ENCODE measurements at regions not wholly inside any gene's neighbourhood (a gene's known extent, or its start where the extent isn't known, plus 50 kb on each side); places are given as distances from the start of the nearest gene placed in this dataset.

GRCh38 chr3:105077060-105077822 lies 289.5 kb upstream of the ALCAM start:
- H4K20me1 ChIP-seq (ENCODE audit: insufficient read depth) = no peaks in the 10 kb centered on the region
- no peak overlapping the region for H2AFZ ChIP-seq (ENCODE audit: low read depth, low read length)
- no peaks in the 10 kb centered on the region for H3K79me2 ChIP-seq (replicated peaks; ENCODE audit: insufficient read depth, low read length)
- H3K4me3 ChIP-seq (ENCODE audit: low read length) = no peak overlapping the region
- no peak overlapping the region for H3K9ac ChIP-seq (ENCODE audit: low read length)
- H3K9me2 ChIP-seq (ENCODE audit: insufficient read depth, low read length) = no peaks in the 10 kb centered on the region
- H3K36me3 ChIP-seq (ENCODE audit: insufficient read depth, low read length) = no peaks in the 10 kb centered on the region
- no peaks in the 10 kb centered on the region for H3K27me3 ChIP-seq (ENCODE audit: insufficient read depth, low read depth, low read length)
- H3K27ac ChIP-seq (ENCODE audit: low read length) = no peak overlapping the region
- H3K4me2 ChIP-seq (ENCODE audit: low read length) = no peak overlapping the region
- TF ChIP-seq MXI1 (conservative IDR thresholded peaks at IDR 0.05; ENCODE audit: poor library complexity, severe bottlenecking) (no peak), TAF1 (IDR thresholded peaks at IDR 0.05; ENCODE audit: low read depth) (no peak), EP300 (conservative IDR thresholded peaks at IDR 0.05; ENCODE audit: poor library complexity, severe bottlenecking) (no peak), REST (IDR thresholded peaks at IDR 0.05; ENCODE audit: borderline replicate concordance) (no peak), POLR2AphosphoS5 (IDR thresholded peaks at IDR 0.05) (no peak), SMC3 (conservative IDR thresholded peaks at IDR 0.05; ENCODE audit: poor library complexity) (no peak), CTCF (IDR thresholded peaks at IDR 0.05; ENCODE audit: poor library complexity, severe bottlenecking) (no peak), EZH2 (IDR thresholded peaks at IDR 0.05; ENCODE audit: borderline replicate concordance, insufficient read depth, low read length, poor library complexity, severe bottlenecking) (no peak), RAD21 (conservative IDR thresholded peaks at IDR 0.05) (no peak)
- H3F3A ChIP-seq (ENCODE audit: insufficient read depth, low read length, poor library complexity, severe bottlenecking) = no peaks in the 10 kb centered on the region
- H3K9me3 ChIP-seq (ENCODE audit: low read length) = no peaks in the 10 kb centered on the region

GRCh38 chr3:105083945-105084344 lies 282.8 kb upstream of the ALCAM start:
- H3K79me2 ChIP-seq (replicated peaks; ENCODE audit: insufficient read depth, low read length) = no peaks in the 10 kb centered on the region
- no peaks in the 10 kb centered on the region for H4K20me1 ChIP-seq (ENCODE audit: insufficient read depth)
- no peak overlapping the region for H2AFZ ChIP-seq (ENCODE audit: low read depth, low read length)
- no peak overlapping the region for H3K27ac ChIP-seq (ENCODE audit: low read length)
- TF ChIP-seq TAF1 (IDR thresholded peaks at IDR 0.05; ENCODE audit: low read depth) = no peak
- TF ChIP-seq REST (IDR thresholded peaks at IDR 0.05; ENCODE audit: borderline replicate concordance) = no peak
- TF ChIP-seq POLR2AphosphoS5 (IDR thresholded peaks at IDR 0.05) = no peak
- no peak for TF ChIP-seq EZH2 (IDR thresholded peaks at IDR 0.05; ENCODE audit: borderline replicate concordance, insufficient read depth, low read length, poor library complexity, severe bottlenecking)
- TF ChIP-seq RAD21 (conservative IDR thresholded peaks at IDR 0.05) = no peak
- H3K36me3 ChIP-seq (ENCODE audit: insufficient read depth, low read length) = no peaks in the 10 kb centered on the region
- no peaks in the 10 kb centered on the region for H3K9me3 ChIP-seq (ENCODE audit: low read length)
- H3K9me2 ChIP-seq (ENCODE audit: insufficient read depth, low read length) = no peaks in the 10 kb centered on the region
- no peaks in the 10 kb centered on the region for H3K27me3 ChIP-seq (ENCODE audit: insufficient read depth, low read depth, low read length)
- H3K4me3 ChIP-seq (ENCODE audit: low read length) = no peak overlapping the region
- no peak overlapping the region for H3K9ac ChIP-seq (ENCODE audit: low read length)
- H3K4me2 ChIP-seq (ENCODE audit: low read length) = no peak overlapping the region
- H3F3A ChIP-seq (ENCODE audit: insufficient read depth, low read length, poor library complexity, severe bottlenecking) = no peaks in the 10 kb centered on the region
